ENCODE measurements at regions not wholly inside any gene's neighbourhood (a gene's known extent, or its start where the extent isn't known, plus 50 kb on each side); places are given as distances from the start of the nearest gene placed in this dataset.

GRCh38 chr7:152909683-152910544 lies 150.4 kb downstream of the ACTR3B start:
- Histone ChIP-seq H3K9me3 (ENCODE audit: low read depth) (no peaks in the 10 kb centered on the region), H4K20me1 (ENCODE audit: low read depth) (no peaks in the 10 kb centered on the region), H3K27me3 (no peaks in the 10 kb centered on the region), H3F3A (ENCODE audit: low read depth) (no peaks in the 10 kb centered on the region), H3K4me1 (peaks cover 13% of the 10 kb centered on the region), H3K4me2 (no peak overlapping the region), H3K9ac (no peak overlapping the region), H3K36me3 (no peaks in the 10 kb centered on the region), H3K27ac (no peak overlapping the region), H2AFZ (replicated peaks) (no peak overlapping the region), H3K4me3 (no peak overlapping the region), H3K79me2 (ENCODE audit: low read depth) (no peaks in the 10 kb centered on the region)
- Mint-ChIP-seq H3K4me1 (peaks cover 15% of the 10 kb centered on the region), H3K9me3 (no peaks in the 10 kb centered on the region), H3K36me3 (no peaks in the 10 kb centered on the region), H3K27me3 (ENCODE audit: insufficient read depth, low read depth) (no peaks in the 10 kb centered on the region), H3K4me3 (no peak overlapping the region), H3K27ac (peak overlapping the region; percentile 14)
- TF ChIP-seq EZH2phosphoT487 (IDR thresholded peaks at IDR 0.05): no peak
- TF ChIP-seq EZH2 (IDR thresholded peaks at IDR 0.05): no peak
- TF ChIP-seq CTCF (IDR thresholded peaks at IDR 0.05): no peak
- DNase-seq (ENCODE audit: low spot score): peak; percentile 57

- no peaks in the 10 kb centered on the region for H3K36me3 Mint-ChIP-seq
- Histone ChIP-seq H3K79me2 (ENCODE audit: low read depth) (no peaks in the 10 kb centered on the region), H3K4me1 (peaks cover 13% of the 10 kb centered on the region), H2AFZ (replicated peaks) (no peak overlapping the region), H3K9ac (no peak overlapping the region), H4K20me1 (ENCODE audit: low read depth) (no peaks in the 10 kb centered on the region), H3K4me2 (no peak overlapping the region), H3K9me3 (ENCODE audit: low read depth) (no peaks in the 10 kb centered on the region), H3F3A (ENCODE audit: low read depth) (no peaks in the 10 kb centered on the region), H3K36me3 (no peaks in the 10 kb centered on the region), H3K27me3 (no peaks in the 10 kb centered on the region), H3K4me3 (no peak overlapping the region), H3K27ac (no peak overlapping the region)
- no peak for TF ChIP-seq CTCF (IDR thresholded peaks at IDR 0.05)
- no peak for TF ChIP-seq EZH2phosphoT487 (IDR thresholded peaks at IDR 0.05)
- no peak for TF ChIP-seq EZH2 (IDR thresholded peaks at IDR 0.05)
- H3K4me1 Mint-ChIP-seq: peaks cover 12% of the 10 kb centered on the region
- H3K27ac Mint-ChIP-seq: no peak overlapping the region
- DNase-seq (ENCODE audit: low spot score): no peak
- H3K27me3 Mint-ChIP-seq (ENCODE audit: insufficient read depth, low read depth): no peaks in the 10 kb centered on the region
- H3K9me3 Mint-ChIP-seq: no peaks in the 10 kb centered on the region
- no peak overlapping the region for H3K4me3 Mint-ChIP-seq
Observed at GRCh38 chr7:152910545-152911225, 151.1 kb downstream of the ACTR3B start.

GRCh38 chr7:152911226-152911560 lies 151.6 kb downstream of the ACTR3B start:
- H3K4me2 ChIP-seq: no peak overlapping the region
- no peak overlapping the region for H3K9ac ChIP-seq
- H3K27ac ChIP-seq: no peak overlapping the region
- Mint-ChIP-seq H3K4me3 (no peak overlapping the region), H3K27ac (no peak overlapping the region), H3K4me1 (peaks cover 12% of the 10 kb centered on the region), H3K9me3 (no peaks in the 10 kb centered on the region), H3K36me3 (no peaks in the 10 kb centered on the region), H3K27me3 (ENCODE audit: insufficient read depth, low read depth) (no peaks in the 10 kb centered on the region)
- no peaks in the 10 kb centered on the region for H3K27me3 ChIP-seq
- H3K4me3 ChIP-seq: no peak overlapping the region
- H4K20me1 ChIP-seq (ENCODE audit: low read depth): no peaks in the 10 kb centered on the region
- H3K4me1 ChIP-seq: peaks cover 13% of the 10 kb centered on the region
- H3K9me3 ChIP-seq (ENCODE audit: low read depth): no peaks in the 10 kb centered on the region
- no peaks in the 10 kb centered on the region for H3F3A ChIP-seq (ENCODE audit: low read depth)
- H2AFZ ChIP-seq (replicated peaks): no peak overlapping the region
- H3K79me2 ChIP-seq (ENCODE audit: low read depth): no peaks in the 10 kb centered on the region
- no peaks in the 10 kb centered on the region for H3K36me3 ChIP-seq
- no peak for TF ChIP-seq EZH2phosphoT487 (IDR thresholded peaks at IDR 0.05)
- no peak for TF ChIP-seq EZH2 (IDR thresholded peaks at IDR 0.05)
- no peak for TF ChIP-seq CTCF (IDR thresholded peaks at IDR 0.05)
- no peak for DNase-seq (ENCODE audit: low spot score)

Data from neural progenitor cell (in vitro differentiated cells).